Activated CD8-positive, alpha-beta T cell treated with anti-CD3 and anti-CD28 coated beads for 36 hours (primary cell): ENCODE measurements at regions not wholly inside any gene's neighbourhood (a gene's known extent, or its start where the extent isn't known, plus 50 kb on each side); places are given as distances from the start of the nearest gene placed in this dataset.

Source experiments
- ATAC-seq: fragments of 200-7000 bp; cut with Tn5 transposase; one replicate; pipeline ENCODE4 v1.10.0; 2021; ENCODE audit warnings: mild to moderate bottlenecking, moderate library complexity
- CTCF ChIA-PET: fragments of 350-600 bp; sonication (Branson Sonifier 250); formaldehyde crosslinking; loops from one replicate; lab custom pipeline; 2021; ENCODE audit warnings: antibody characterized with exemption; lab: Charles Lee
- POLR2A ChIA-PET: fragments of 350-600 bp; sonication (Branson Sonifier 250); formaldehyde crosslinking; loops from one replicate; lab custom pipeline; 2021; ENCODE audit warnings: antibody characterized with exemption; lab: Charles Lee
- DNase-seq: peaks from one replicate; pipeline ENCODE4 v3.0.0-alpha.2; 2020
- H3K27ac Mint-ChIP-seq: one replicate; pipeline ENCODE4 v1.8.0; 2021; ENCODE audit warnings: mild to moderate bottlenecking, mixed read lengths
- H3K27me3 Mint-ChIP-seq: one replicate; pipeline ENCODE4 v1.8.0; 2021; ENCODE audit warnings: mixed read lengths
- H3K36me3 Mint-ChIP-seq: one replicate; pipeline ENCODE4 v1.8.0; 2021; ENCODE audit warnings: low read depth, mixed read lengths
- H3K4me1 Mint-ChIP-seq: one replicate; pipeline ENCODE4 v1.8.0; 2021; ENCODE audit warnings: low read depth, mixed read lengths
- H3K4me3 Mint-ChIP-seq: one replicate; pipeline ENCODE4 v1.8.0; 2021; ENCODE audit warnings: mild to moderate bottlenecking, moderate library complexity, mixed read lengths
- H3K9me3 Mint-ChIP-seq: one replicate; pipeline ENCODE4 v1.8.0; 2021; ENCODE audit warnings: mixed read lengths
- CTCF ChIP-seq: fragments of 200-600 bp; IDR thresholded peaks from one replicate; pipeline ENCODE4 v1.8.0; 2022; ENCODE audit warnings: antibody characterized with exemption, mild to moderate bottlenecking
- intact Hi-C: fragments of 100-400 bp; cut with micrococcal nuclease; formaldehyde crosslinking; loops from one replicate; pipeline ENCODE4 v1.10.0; 2022

- H3K27ac Mint-ChIP-seq = no peak overlapping the region
- ATAC-seq (no peak), DNase-seq (no peak)
- no peak overlapping the region for H3K4me3 Mint-ChIP-seq
- H3K36me3 Mint-ChIP-seq = no peaks in the 10 kb centered on the region
- no peaks in the 10 kb centered on the region for H3K4me1 Mint-ChIP-seq
- no peaks in the 10 kb centered on the region for H3K27me3 Mint-ChIP-seq
- ChIA-PET CTCF (no interaction called here), POLR2A (no interaction called here)
- intact Hi-C loops = no loop called here
- no peak for TF ChIP-seq CTCF
- no peaks in the 10 kb centered on the region for H3K9me3 Mint-ChIP-seq
Measured at GRCh38 chrX:10897768-10898167, 213.4 kb upstream of the HCCS start.

GRCh38 chrX:10900585-10901289 is 210.4 kb upstream of the HCCS start:
- DNase-seq (no peak), ATAC-seq (no peak)
- Mint-ChIP-seq H3K9me3 (peaks cover 1% of the 10 kb centered on the region), H3K27ac (no peak overlapping the region), H3K4me3 (no peak overlapping the region), H3K4me1 (no peaks in the 10 kb centered on the region), H3K27me3 (no peaks in the 10 kb centered on the region), H3K36me3 (no peaks in the 10 kb centered on the region)
- intact Hi-C loops = no loop called here
- POLR2A ChIA-PET = no interaction called here
- CTCF ChIA-PET = no interaction called here
- TF ChIP-seq CTCF = no peak

- DNase-seq (no peak), ATAC-seq (no peak)
- CTCF ChIA-PET = no interaction called here
- no peak for TF ChIP-seq CTCF
- intact Hi-C loops = no loop called here
- Mint-ChIP-seq H3K4me1 (no peaks in the 10 kb centered on the region), H3K27ac (no peak overlapping the region), H3K27me3 (no peaks in the 10 kb centered on the region), H3K9me3 (peaks cover 1% of the 10 kb centered on the region), H3K4me3 (no peak overlapping the region), H3K36me3 (no peaks in the 10 kb centered on the region)
- POLR2A ChIA-PET = no interaction called here
Measured at GRCh38 chrX:10901290-10901633, 209.9 kb upstream of the HCCS start.

GRCh38 chrX:10902001-10902400 is 209.1 kb upstream of the HCCS start:
- Mint-ChIP-seq H3K27me3 (no peaks in the 10 kb centered on the region), H3K4me3 (no peak overlapping the region), H3K36me3 (no peaks in the 10 kb centered on the region), H3K4me1 (no peaks in the 10 kb centered on the region), H3K27ac (no peak overlapping the region), H3K9me3 (peaks cover 1% of the 10 kb centered on the region)
- TF ChIP-seq CTCF = no peak
- POLR2A ChIA-PET = no interaction called here
- DNase-seq (no peak), ATAC-seq (no peak)
- CTCF ChIA-PET = no interaction called here
- intact Hi-C loops = no loop called here

- Mint-ChIP-seq H3K27me3 (no peaks in the 10 kb centered on the region), H3K4me1 (no peaks in the 10 kb centered on the region), H3K36me3 (no peaks in the 10 kb centered on the region), H3K4me3 (no peak overlapping the region), H3K9me3 (peaks cover 1% of the 10 kb centered on the region), H3K27ac (no peak overlapping the region)
- ATAC-seq = no peak
- TF ChIP-seq CTCF = no peak
- no peak for DNase-seq
- intact Hi-C loops = no loop called here
- ChIA-PET POLR2A (no interaction called here), CTCF (no interaction called here)
Measured at GRCh38 chrX:10903523-10903922, 207.6 kb upstream of the HCCS start.
